Fibroblast of mammary gland (primary cell): ENCODE measurements at regions not wholly inside any gene's neighbourhood (a gene's known extent, or its start where the extent isn't known, plus 50 kb on each side); places are given as distances from the start of the nearest gene placed in this dataset.

Experiments
- DNase-seq: peaks from one replicate; pipeline ENCODE4 v3.0.0-alpha.2; 2010; ENCODE audit warnings: low read depth
- H3K4me3 ChIP-seq: 2 replicates; pipeline ENCODE4 v1.5.1; 2011; ENCODE audit warnings: low read depth, mild to moderate bottlenecking, low read length, moderate library complexity; ENCODE audit not compliant: control insufficient read depth
- TF ChIP-seq, protein P1 (sequence below): conservative IDR thresholded peaks from 2 replicates; pipeline ENCODE4 v1.5.1; 2011; ENCODE audit warnings: low read depth, low read length, inconsistent platforms; ENCODE audit not compliant: control insufficient read depth, insufficient read depth

DNA sequence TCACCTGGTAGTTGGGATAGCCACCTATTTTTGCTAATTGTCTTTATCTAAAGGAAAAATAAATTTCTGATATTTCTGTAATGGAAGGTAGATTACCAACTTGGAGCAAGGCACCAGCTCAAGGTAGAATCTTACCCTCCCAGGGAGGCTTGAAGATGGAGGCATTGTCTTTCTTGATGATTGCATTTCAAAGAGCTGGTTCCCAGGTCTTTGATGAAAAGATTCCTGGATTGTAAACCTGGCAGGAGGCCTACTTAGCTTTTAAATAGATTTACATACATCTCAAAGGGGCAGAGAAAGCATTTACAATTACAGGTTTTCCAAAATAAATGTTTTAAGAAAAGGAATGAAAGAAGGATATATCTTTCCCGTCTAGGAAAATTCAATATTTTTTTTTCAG is 729.2 kb downstream of the LRFN5 start:
- TF ChIP-seq, protein P1, sequence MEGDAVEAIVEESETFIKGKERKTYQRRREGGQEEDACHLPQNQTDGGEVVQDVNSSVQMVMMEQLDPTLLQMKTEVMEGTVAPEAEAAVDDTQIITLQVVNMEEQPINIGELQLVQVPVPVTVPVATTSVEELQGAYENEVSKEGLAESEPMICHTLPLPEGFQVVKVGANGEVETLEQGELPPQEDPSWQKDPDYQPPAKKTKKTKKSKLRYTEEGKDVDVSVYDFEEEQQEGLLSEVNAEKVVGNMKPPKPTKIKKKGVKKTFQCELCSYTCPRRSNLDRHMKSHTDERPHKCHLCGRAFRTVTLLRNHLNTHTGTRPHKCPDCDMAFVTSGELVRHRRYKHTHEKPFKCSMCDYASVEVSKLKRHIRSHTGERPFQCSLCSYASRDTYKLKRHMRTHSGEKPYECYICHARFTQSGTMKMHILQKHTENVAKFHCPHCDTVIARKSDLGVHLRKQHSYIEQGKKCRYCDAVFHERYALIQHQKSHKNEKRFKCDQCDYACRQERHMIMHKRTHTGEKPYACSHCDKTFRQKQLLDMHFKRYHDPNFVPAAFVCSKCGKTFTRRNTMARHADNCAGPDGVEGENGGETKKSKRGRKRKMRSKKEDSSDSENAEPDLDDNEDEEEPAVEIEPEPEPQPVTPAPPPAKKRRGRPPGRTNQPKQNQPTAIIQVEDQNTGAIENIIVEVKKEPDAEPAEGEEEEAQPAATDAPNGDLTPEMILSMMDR, result no peak
- no peak overlapping the region for H3K4me3 ChIP-seq
- DNase-seq, result no peak

DNA sequence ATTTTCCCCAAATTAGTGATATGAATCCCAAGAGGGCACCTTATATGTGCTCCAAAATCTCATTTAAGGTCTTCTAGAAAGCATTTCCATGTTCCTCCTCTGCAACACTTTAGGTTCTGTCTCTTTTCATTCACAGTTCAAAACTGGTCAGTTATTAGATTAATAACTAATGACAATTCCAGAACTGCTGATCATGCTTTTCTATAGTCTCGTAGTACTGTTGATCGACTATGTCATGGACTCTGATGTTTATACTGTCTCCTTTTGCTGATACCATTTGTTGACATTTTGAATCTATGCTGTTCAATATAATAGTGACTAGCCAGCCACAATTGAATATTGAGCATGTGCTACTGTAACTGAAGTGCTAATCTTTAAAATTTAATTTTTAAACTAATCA is 728.3 kb downstream of the LRFN5 start:
- DNase-seq, result no peak
- no peak overlapping the region for H3K4me3 ChIP-seq
- TF ChIP-seq, protein P1, result no peak

DNA sequence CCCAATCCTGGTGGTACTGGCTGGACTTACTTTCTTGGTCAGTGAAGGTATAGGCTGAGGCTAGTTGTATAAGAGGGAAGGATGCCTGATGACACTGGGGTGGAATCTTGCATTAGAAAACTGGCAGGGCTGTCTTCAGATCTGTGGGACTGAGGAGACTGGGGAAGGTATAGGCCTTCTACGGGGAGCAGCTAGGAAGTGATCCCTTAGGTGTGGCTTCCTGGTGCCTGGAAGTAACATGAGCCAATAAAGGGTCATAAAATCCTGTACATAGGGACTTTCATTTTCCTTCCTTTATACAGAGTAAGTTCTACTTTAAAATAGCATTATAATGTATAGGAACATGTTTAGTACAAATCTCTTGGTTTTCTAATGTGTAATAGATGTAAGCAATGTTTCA is 716.8 kb downstream of the LRFN5 start:
- no peak for DNase-seq
- H3K4me3 ChIP-seq, result no peak overlapping the region
- TF ChIP-seq, protein P1, result no peak

DNA sequence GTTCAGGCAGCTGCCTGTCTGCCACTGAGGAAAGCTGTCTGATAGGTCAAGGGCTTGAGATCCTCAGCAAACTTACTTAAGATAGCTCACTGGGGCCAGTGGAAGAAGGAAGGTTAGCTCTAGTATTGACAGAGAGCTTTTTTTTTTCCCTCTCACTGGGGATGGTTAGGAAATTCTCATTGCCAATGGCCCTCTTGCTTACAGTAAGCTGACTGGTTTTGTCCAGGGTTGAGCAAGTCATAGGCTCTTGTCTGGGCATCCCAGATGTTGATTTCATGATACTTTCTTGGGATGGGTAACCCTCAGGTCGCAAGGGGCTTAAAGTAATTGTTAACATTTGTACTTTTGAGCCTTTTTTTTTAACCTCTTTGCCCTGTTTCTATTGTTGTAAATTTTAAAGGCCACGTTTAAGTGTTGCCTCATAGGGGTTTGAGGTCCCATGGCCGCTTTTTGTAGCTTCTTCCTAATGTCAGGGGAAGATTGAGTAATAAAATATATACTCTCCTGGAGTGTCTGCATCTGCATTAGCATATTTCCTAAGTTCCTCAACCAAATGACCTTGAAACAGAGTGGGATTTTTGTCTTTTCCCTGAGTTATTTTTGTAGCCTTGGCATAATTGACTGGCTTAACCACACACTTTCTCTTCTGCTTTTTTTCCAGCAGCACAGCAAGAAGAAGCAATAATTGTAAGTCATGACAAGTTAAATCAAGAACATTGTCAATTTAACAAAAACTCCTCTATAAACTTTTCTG is 716.0 kb downstream of the LRFN5 start:
- TF ChIP-seq, protein P1, result no peak
- H3K4me3 ChIP-seq, result no peak overlapping the region
- no peak for DNase-seq

GRCh38 chr14:42319996-42320395 is 713.3 kb downstream of the LRFN5 start:
- no peak for DNase-seq
- H3K4me3 ChIP-seq, result no peak overlapping the region
- TF ChIP-seq, protein P1, result no peak

DNA sequence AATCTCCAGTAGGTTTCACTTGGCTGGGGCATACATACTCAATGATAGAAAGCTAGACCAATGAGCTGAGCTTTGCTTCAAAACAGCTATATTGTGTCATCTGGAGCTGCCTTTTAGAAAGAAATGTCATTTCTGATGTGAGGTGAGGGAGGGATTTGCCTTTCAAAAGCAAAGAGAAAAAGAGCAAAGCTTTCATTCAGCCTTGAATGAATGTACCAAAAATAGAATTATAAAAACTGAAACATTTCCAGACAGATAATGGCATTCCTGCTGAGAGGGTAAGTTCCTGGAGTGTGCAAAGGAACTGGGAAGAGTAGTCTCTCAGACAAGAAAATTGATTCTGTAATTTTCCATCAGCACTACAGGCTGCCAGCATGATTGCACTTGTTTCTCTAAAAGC is 710.0 kb downstream of the LRFN5 start:
- no peak overlapping the region for H3K4me3 ChIP-seq
- DNase-seq, result no peak
- TF ChIP-seq, protein P1, result no peak
